Erythroblast (primary cell): ENCODE measurements at regions not wholly inside any gene's neighbourhood (a gene's known extent, or its start where the extent isn't known, plus 50 kb on each side); places are given as distances from the start of the nearest gene placed in this dataset.

Experiments used
- GATA1 ChIP-seq: IDR thresholded peaks from 2 replicates; pipeline ENCODE4 v1.6.1; 2011; ENCODE audit warnings: low read depth, mild to moderate bottlenecking, control low read depth, low read length, moderate library complexity
- POLR2A ChIP-seq: IDR thresholded peaks from 2 replicates; pipeline ENCODE4 v1.6.1; 2011; ENCODE audit warnings: mild to moderate bottlenecking, low read length

GRCh38 chr15:95880630-95881029 is 449.9 kb upstream of the NR2F2 start:
- TF ChIP-seq GATA1 (no peak), POLR2A (no peak)
